Astrocyte of the spinal cord (primary cell): ENCODE measurements at regions not wholly inside any gene's neighbourhood (a gene's known extent, or its start where the extent isn't known, plus 50 kb on each side); places are given as distances from the start of the nearest gene placed in this dataset.

Source experiments
- DNase-seq: peaks from one replicate; pipeline ENCODE4 v3.0.0; 2011; ENCODE audit warnings: low read depth, low spot score
- H3K4me3 ChIP-seq: 2 replicates; pipeline ENCODE4 v1.5.1; 2011; ENCODE audit warnings: low read depth, mild to moderate bottlenecking, low read length, moderate library complexity
- CTCF ChIP-seq: IDR thresholded peaks from 2 replicates; pipeline ENCODE4 v1.5.1; 2012; ENCODE audit warnings: low read depth, mild to moderate bottlenecking, low read length, inconsistent platforms
- in situ Hi-C: cut with HindIII; loops from 2 replicates; pipeline ENCODE4 v1.10.0; 2017; ENCODE audit warnings: low sequenced_read_pairs

DNA sequence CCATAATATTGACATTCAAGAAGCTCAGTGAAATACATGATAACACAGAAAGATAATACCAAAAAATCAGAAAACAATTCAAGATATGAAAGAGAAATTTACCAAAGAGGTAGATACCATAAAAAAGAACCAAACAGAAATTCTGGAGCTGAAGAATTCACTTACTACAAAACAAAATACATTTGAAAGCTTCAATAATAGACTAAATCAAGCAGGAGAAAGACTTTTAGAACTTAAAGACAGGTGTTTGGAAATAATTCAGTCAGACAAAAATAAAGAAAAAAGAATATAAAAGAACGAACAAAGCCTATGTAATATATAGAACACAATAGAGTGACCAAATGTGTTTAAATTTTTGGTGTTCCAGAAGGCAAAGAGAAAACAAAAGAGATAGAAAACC, 158.7 kb downstream of the MOBP start:
- in situ Hi-C loops, result no loop called here
- no peak overlapping the region for H3K4me3 ChIP-seq
- no peak for TF ChIP-seq CTCF
- DNase-seq, result no peak

GRCh38 chr3:39631136-39631535, 163.7 kb downstream of the MOBP start:
- no peak for TF ChIP-seq CTCF
- H3K4me3 ChIP-seq, result no peak overlapping the region
- DNase-seq, result no peak
- in situ Hi-C loops, result no loop called here

DNA sequence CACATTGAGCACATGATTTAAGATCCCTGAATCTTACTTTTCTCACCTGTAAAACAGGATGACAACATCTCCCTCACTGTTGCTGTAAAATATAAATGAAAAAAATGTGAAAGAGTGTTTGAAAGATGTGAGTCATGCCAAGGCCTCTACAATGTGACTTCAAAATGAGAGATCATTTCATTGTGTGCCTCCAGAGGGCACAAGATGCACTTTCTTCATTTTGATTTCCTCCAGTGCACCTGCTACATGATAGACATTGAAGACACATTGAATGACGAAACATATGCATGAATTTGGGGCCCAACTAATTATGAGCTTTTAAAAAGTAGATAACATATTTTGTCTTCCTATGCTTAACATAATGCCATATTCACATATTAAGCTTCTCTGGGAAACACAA, 170.3 kb downstream of the MOBP start:
- DNase-seq, result peak; percentile 20
- in situ Hi-C loops, result no loop called here
- no peak overlapping the region for H3K4me3 ChIP-seq
- TF ChIP-seq CTCF, result peak; percentile 29

GRCh38 chr3:39638301-39638700, 170.8 kb downstream of the MOBP start:
- no peak for DNase-seq
- TF ChIP-seq CTCF, result no peak
- H3K4me3 ChIP-seq, result no peak overlapping the region
- in situ Hi-C loops, result no loop called here

- H3K4me3 ChIP-seq, result no peak overlapping the region
- DNase-seq, result peak; percentile 93
- in situ Hi-C loops, result no loop called here
- TF ChIP-seq CTCF, result no peak
These were observed 169.8 kb upstream of the MYRIP start for GRCh38 chr3:39639344-39640236.

DNA sequence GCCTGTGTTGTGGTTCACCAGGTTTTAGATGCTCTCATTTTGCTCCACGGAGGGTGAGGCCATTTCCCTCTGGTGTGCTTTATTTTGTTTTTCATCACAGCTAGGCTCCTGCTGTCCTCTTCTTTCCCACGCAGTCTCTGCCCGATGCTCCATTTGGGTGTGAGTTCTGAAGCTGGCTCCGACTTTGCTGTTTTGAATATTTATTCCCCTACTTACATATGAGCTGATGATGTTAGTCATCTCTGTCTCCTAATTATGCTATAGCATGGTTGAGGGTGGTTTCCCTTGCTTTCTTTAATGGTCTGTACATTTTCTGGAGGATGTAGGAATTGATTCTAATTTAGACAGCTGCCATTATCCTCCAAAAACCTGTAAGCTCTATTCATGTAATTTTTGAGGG, 168.1 kb upstream of the MYRIP start:
- no peak for DNase-seq
- TF ChIP-seq CTCF, result no peak
- in situ Hi-C loops, result no loop called here
- no peak overlapping the region for H3K4me3 ChIP-seq
